PC-3 (cell line): ENCODE measurements at regions not wholly inside any gene's neighbourhood (a gene's known extent, or its start where the extent isn't known, plus 50 kb on each side); places are given as distances from the start of the nearest gene placed in this dataset.

ENCODE experiments used
- EZH2 ChIP-seq: fragments of 300-600 bp; sonication (generic); IDR thresholded peaks from one replicate; pipeline ENCODE4 v1.6.1; 2017; ENCODE audit warnings: antibody characterized with exemption, mild to moderate bottlenecking, low read length; ENCODE audit not compliant: unreplicated experiment
- TF ChIP-seq, protein P1 (sequence below): fragments of 300-600 bp; sonication (generic); conservative IDR thresholded peaks from 2 replicates; pipeline ENCODE4 v1.5.1; 2017; ENCODE audit warnings: antibody characterized with exemption, low read depth, mild to moderate bottlenecking, low read length

DNA sequence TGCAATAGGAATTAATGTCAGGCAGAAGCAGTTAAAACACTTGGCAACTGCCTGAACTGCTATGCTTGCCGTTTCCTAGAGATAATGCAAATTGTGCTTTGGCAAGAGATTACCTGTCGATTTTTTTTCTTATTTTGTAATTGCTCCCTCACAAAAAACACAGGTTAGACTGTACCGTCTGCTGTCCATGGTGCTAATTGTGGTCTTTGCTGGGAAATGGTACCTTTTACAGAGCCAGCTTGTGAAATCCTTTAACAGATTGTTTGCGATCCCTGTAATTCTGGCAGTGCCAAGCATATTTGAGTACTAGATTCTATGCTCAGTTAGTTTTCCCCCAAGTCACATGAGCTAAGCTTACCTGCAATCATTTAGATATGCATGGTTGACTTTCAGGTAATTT is 2125.8 kb upstream of the WWC1 start:
- TF ChIP-seq, protein P1, sequence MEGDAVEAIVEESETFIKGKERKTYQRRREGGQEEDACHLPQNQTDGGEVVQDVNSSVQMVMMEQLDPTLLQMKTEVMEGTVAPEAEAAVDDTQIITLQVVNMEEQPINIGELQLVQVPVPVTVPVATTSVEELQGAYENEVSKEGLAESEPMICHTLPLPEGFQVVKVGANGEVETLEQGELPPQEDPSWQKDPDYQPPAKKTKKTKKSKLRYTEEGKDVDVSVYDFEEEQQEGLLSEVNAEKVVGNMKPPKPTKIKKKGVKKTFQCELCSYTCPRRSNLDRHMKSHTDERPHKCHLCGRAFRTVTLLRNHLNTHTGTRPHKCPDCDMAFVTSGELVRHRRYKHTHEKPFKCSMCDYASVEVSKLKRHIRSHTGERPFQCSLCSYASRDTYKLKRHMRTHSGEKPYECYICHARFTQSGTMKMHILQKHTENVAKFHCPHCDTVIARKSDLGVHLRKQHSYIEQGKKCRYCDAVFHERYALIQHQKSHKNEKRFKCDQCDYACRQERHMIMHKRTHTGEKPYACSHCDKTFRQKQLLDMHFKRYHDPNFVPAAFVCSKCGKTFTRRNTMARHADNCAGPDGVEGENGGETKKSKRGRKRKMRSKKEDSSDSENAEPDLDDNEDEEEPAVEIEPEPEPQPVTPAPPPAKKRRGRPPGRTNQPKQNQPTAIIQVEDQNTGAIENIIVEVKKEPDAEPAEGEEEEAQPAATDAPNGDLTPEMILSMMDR: no peak
- no peak for TF ChIP-seq EZH2
